ENCODE measurements at regions not wholly inside any gene's neighbourhood (a gene's known extent, or its start where the extent isn't known, plus 50 kb on each side); places are given as distances from the start of the nearest gene placed in this dataset.

GRCh38 chr13:80265348-80265747, 75.6 kb downstream of the SPRY2 start:
- Histone ChIP-seq H3K4me3 (ENCODE audit: low read depth, low read length) (no peak overlapping the region), H3K36me3 (ENCODE audit: control insufficient read depth, insufficient read depth, low read length) (no peaks in the 10 kb centered on the region), H3K27me3 (ENCODE audit: control insufficient read depth, insufficient read depth, low read length) (no peaks in the 10 kb centered on the region)
- TF ChIP-seq CTCF (IDR thresholded peaks at IDR 0.05; ENCODE audit: insufficient read depth, low read length, severe bottlenecking), result no peak
- DNase-seq (ENCODE audit: low read depth), result no peak
- FAIRE-seq, result no peak

- no peaks in the 10 kb centered on the region for H3K36me3 ChIP-seq (ENCODE audit: control insufficient read depth, insufficient read depth, low read length)
- no peak overlapping the region for H3K4me3 ChIP-seq (ENCODE audit: low read depth, low read length)
- FAIRE-seq (no peak), DNase-seq (ENCODE audit: low read depth) (no peak)
- TF ChIP-seq CTCF (IDR thresholded peaks at IDR 0.05; ENCODE audit: insufficient read depth, low read length, severe bottlenecking), result no peak
- no peaks in the 10 kb centered on the region for H3K27me3 ChIP-seq (ENCODE audit: control insufficient read depth, insufficient read depth, low read length)
Measured at GRCh38 chr13:80263745-80264513, 77.0 kb downstream of the SPRY2 start.

DNA sequence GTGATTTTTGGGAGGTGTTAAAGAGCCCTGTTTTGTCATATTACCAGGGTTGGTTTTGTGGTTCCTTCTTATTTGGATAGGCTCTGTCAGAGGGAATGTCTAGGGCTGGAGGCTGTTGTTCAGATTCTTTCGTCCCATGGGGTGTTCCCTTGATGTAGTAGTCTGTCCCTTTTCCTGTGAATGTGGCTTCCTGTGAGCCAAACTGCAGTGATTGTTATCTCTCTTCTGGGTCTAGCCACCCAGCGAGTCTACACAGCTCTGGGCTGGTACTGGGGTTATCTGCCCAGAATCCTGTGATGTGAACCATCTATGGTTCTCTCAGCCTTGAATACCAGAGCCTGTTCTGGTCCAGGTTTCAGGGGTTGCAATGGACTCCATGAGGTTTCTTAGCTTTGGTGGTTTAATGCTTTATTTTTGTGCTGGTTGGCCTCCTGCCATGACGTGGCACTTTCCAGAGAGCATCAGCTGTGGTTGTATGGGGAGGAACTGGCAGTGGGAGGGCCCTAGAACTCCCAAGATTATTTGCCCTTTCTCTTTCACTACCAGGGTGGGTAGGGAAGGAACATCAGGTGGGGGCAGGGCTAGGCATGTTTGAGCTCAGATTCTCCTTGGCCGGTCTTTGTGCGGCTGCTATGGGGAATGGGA, 78.8 kb downstream of the SPRY2 start:
- no peak for TF ChIP-seq CTCF (IDR thresholded peaks at IDR 0.05; ENCODE audit: insufficient read depth, low read length, severe bottlenecking)
- DNase-seq (ENCODE audit: low read depth), result no peak
- no peak for FAIRE-seq
- H3K27me3 ChIP-seq (ENCODE audit: control insufficient read depth, insufficient read depth, low read length), result no peaks in the 10 kb centered on the region
- no peaks in the 10 kb centered on the region for H3K36me3 ChIP-seq (ENCODE audit: control insufficient read depth, insufficient read depth, low read length)
- H3K4me3 ChIP-seq (ENCODE audit: low read depth, low read length), result no peak overlapping the region

DNA sequence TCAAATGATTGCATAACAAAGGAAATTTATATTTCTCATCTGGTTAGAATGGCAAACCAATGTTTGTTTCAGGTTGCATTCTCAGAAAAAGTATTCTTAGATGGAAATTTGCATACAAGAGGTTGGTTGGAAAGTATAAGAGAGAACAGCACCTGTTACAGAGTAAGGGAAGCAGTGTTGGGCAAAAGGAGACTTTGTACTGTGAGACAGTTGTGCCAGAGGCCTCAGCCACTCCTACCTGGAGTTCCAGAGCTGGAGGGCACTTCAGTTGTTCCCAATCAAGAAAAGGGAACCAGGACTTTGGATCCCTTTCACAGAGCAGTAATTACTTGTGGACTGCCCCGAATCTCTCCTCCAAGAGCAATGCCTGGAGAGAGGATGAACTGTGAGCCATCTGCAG, 81.8 kb downstream of the SPRY2 start:
- DNase-seq (ENCODE audit: low read depth) (no peak), FAIRE-seq (no peak)
- Histone ChIP-seq H3K4me3 (ENCODE audit: low read depth, low read length) (no peak overlapping the region), H3K36me3 (ENCODE audit: control insufficient read depth, insufficient read depth, low read length) (no peaks in the 10 kb centered on the region), H3K27me3 (ENCODE audit: control insufficient read depth, insufficient read depth, low read length) (no peaks in the 10 kb centered on the region)
- no peak for TF ChIP-seq CTCF (IDR thresholded peaks at IDR 0.05; ENCODE audit: insufficient read depth, low read length, severe bottlenecking)

DNA sequence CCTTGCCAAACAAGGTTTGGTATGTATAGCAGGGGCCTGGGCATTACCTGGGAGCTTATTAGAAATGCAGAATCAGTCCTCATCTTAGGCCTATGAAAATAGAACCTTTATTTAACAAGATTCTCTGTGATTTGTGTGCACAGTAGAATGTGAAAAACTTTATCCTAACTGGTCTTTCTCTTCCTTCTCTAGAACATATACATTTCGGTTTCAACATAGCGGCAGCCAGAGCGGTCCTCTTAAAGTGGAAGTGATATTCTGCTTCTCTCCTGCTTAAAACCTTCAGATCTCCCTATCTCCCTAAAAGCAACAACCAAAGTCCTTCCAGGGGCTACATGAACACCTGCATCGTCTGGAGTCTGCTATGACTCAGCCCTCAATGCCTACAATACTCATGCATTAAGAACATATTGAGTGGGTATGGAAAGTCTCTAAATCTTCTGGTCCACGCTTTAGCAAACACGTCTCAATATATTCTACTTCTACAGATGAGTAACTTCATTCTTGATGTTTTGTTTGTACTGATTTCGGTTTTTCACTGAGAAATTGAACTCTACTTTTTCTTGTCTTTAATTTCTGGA, 84.5 kb downstream of the SPRY2 start:
- Histone ChIP-seq H3K36me3 (ENCODE audit: control insufficient read depth, insufficient read depth, low read length) (no peaks in the 10 kb centered on the region), H3K27me3 (ENCODE audit: control insufficient read depth, insufficient read depth, low read length) (no peaks in the 10 kb centered on the region), H3K4me3 (ENCODE audit: low read depth, low read length) (no peak overlapping the region)
- DNase-seq (ENCODE audit: low read depth) (no peak), FAIRE-seq (no peak)
- TF ChIP-seq CTCF (IDR thresholded peaks at IDR 0.05; ENCODE audit: insufficient read depth, low read length, severe bottlenecking), result no peak

All from bronchial epithelial cell (primary cell).